PFSK-1 (cell line): ENCODE measurements at regions not wholly inside any gene's neighbourhood (a gene's known extent, or its start where the extent isn't known, plus 50 kb on each side); places are given as distances from the start of the nearest gene placed in this dataset.

ENCODE experiments used
- FOXP2 ChIP-seq: optimal IDR thresholded peaks from 2 replicates; pipeline ENCODE3; 2011; ENCODE audit warnings: borderline replicate concordance, control low read depth, inconsistent platforms; ENCODE audit not compliant: insufficient read depth; ENCODE audit errors: extremely low read length, extremely low read depth
- POLR2AphosphoS5 ChIP-seq: IDR thresholded peaks from 2 replicates; pipeline ENCODE4 v1.6.1; 2012; ENCODE audit warnings: low read depth, mild to moderate bottlenecking, control low read depth, low read length, moderate library complexity
- TAF1 ChIP-seq: IDR thresholded peaks from 2 replicates; pipeline ENCODE4 v1.6.1; 2012; ENCODE audit warnings: low read length, control low read depth, borderline replicate concordance; ENCODE audit not compliant: insufficient read depth
- TF ChIP-seq, protein P1 (sequence below), 2 experiments: IDR thresholded peaks; 2 replicates each; pipeline versions ENCODE4 v1.6.1 to v1.8.0; 2011 to 2012; ENCODE audit warnings: low read depth in 2 of 2, low read length in 2 of 2, control low read depth in 1 of 2, inconsistent platforms in 1 of 2, mild to moderate bottlenecking in 1 of 2, moderate library complexity in 1 of 2; ENCODE audit not compliant: insufficient read depth in 1 of 2

DNA sequence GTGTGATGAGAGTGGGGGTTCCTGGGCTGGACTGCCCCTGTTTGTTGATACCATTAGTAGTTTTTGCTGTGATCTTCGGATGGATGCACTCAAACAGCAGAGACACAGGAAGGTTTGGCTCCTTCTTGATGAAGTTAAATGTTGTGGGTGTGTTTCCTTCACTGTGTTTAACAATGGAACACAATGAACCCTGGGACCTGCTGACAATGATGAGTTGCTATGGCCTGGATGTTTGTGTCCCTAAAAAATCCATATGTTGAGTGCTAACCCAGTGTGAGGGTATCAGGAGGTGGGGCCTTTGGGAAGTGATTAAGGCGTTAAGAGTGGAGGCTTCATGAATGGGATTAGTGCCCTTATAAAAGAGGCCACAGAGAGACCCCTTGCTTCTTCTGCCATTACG lies 237.4 kb upstream of the HS6ST1 start:
- no peak for TF ChIP-seq POLR2AphosphoS5
- no peak for TF ChIP-seq TAF1
- TF ChIP-seq, protein P1, sequence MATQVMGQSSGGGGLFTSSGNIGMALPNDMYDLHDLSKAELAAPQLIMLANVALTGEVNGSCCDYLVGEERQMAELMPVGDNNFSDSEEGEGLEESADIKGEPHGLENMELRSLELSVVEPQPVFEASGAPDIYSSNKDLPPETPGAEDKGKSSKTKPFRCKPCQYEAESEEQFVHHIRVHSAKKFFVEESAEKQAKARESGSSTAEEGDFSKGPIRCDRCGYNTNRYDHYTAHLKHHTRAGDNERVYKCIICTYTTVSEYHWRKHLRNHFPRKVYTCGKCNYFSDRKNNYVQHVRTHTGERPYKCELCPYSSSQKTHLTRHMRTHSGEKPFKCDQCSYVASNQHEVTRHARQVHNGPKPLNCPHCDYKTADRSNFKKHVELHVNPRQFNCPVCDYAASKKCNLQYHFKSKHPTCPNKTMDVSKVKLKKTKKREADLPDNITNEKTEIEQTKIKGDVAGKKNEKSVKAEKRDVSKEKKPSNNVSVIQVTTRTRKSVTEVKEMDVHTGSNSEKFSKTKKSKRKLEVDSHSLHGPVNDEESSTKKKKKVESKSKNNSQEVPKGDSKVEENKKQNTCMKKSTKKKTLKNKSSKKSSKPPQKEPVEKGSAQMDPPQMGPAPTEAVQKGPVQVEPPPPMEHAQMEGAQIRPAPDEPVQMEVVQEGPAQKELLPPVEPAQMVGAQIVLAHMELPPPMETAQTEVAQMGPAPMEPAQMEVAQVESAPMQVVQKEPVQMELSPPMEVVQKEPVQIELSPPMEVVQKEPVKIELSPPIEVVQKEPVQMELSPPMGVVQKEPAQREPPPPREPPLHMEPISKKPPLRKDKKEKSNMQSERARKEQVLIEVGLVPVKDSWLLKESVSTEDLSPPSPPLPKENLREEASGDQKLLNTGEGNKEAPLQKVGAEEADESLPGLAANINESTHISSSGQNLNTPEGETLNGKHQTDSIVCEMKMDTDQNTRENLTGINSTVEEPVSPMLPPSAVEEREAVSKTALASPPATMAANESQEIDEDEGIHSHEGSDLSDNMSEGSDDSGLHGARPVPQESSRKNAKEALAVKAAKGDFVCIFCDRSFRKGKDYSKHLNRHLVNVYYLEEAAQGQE (IDR thresholded peaks at IDR 0.05; ENCODE audit: insufficient read depth in 1 of 2, low read depth in 2 of 2, low read length in 2 of 2) = no peak
- no peak for TF ChIP-seq FOXP2
